GM21723 (cell line): ENCODE measurements at regions not wholly inside any gene's neighbourhood (a gene's known extent, or its start where the extent isn't known, plus 50 kb on each side); places are given as distances from the start of the nearest gene placed in this dataset.

Experiments
- ATAC-seq: cut with Tn5 transposase; IDR thresholded peaks from one replicate; pipeline ENCODE4 v1.9.1; 2021; ENCODE audit warnings: mild to moderate bottlenecking, moderate library complexity; ENCODE audit not compliant: unreplicated experiment

GRCh38 chr2:128755695-128756364 is 437.2 kb upstream of the HS6ST1 start:
- no peak for ATAC-seq

- no peak for ATAC-seq
Observed at GRCh38 chr2:128756365-128756717, 437.7 kb upstream of the HS6ST1 start.

- no peak for ATAC-seq
Observed at GRCh38 chr2:128765811-128766210, 447.1 kb upstream of the HS6ST1 start.

- ATAC-seq, result no peak
Observed at GRCh38 chr2:128768041-128768440, 449.4 kb upstream of the HS6ST1 start.

GRCh38 chr2:128769457-128770142 is 450.9 kb upstream of the HS6ST1 start:
- no peak for ATAC-seq

GRCh38 chr2:128770143-128771085 is 451.7 kb upstream of the HS6ST1 start:
- no peak for ATAC-seq

GRCh38 chr2:128771401-128771800 is 452.7 kb upstream of the HS6ST1 start:
- no peak for ATAC-seq

- ATAC-seq, result no peak
Observed at GRCh38 chr2:128772671-128773070, 454.0 kb upstream of the HS6ST1 start.

- ATAC-seq, result no peak
Observed at GRCh38 chr2:128773641-128774319, 455.1 kb upstream of the HS6ST1 start.

- no peak for ATAC-seq
Observed at GRCh38 chr2:128774320-128775216, 455.9 kb upstream of the HS6ST1 start.

- no peak for ATAC-seq
Observed at GRCh38 chr2:128775217-128775913, 456.7 kb upstream of the HS6ST1 start.

GRCh38 chr2:128775914-128776285 is 457.2 kb upstream of the HS6ST1 start:
- no peak for ATAC-seq

- no peak for ATAC-seq
Observed at GRCh38 chr2:128776461-128777195, 458.0 kb upstream of the HS6ST1 start.

GRCh38 chr2:128777196-128778035 is 458.7 kb upstream of the HS6ST1 start:
- ATAC-seq, result no peak

GRCh38 chr2:128778843-128779242 is 460.2 kb upstream of the HS6ST1 start:
- ATAC-seq, result no peak

GRCh38 chr2:128779301-128780095 is 460.8 kb upstream of the HS6ST1 start:
- no peak for ATAC-seq

- ATAC-seq, result no peak
Observed at GRCh38 chr2:128780434-128781080, 461.9 kb upstream of the HS6ST1 start.
